K562 (cell line): ENCODE measurements at regions not wholly inside any gene's neighbourhood (a gene's known extent, or its start where the extent isn't known, plus 50 kb on each side); places are given as distances from the start of the nearest gene placed in this dataset.

Source experiments
- ATAC-seq: fragments of 200-7000 bp; cut with Tn5 transposase; 3 replicates; pipeline ENCODE4 v1.9.1; 2020; ENCODE audit warnings: moderate library complexity
- BruUV-seq: library from RNA; stranded (reverse); fragments of 400-500 nt; replicated peaks from 2 replicates; lab custom pipeline; 2021; lab: Mats Ljungman, UMichigan
- CTCF ChIA-PET: fragments of 300-600 bp; formaldehyde crosslinking; extraction: SDS; loops from one replicate; lab custom pipeline; 2021; ENCODE audit warnings: low intra/inter-chr PET ratio; lab: Yijun Ruan, JAX
- POLR2A ChIA-PET: fragments of 300-600, 350-650 bp; sonication (Branson Sonifier 250); formaldehyde crosslinking; extraction: SDS; loops from one replicate; lab custom pipeline; 2021; ENCODE audit warnings: antibody characterized with exemption, inconsistent platforms; lab: Yijun Ruan, JAX
- DNase-seq, 4 experiments: peaks; one replicate each; pipeline versions ENCODE4 v3.0.0 to v3.0.0-alpha.2; 2011 to 2018; ENCODE audit warnings: low spot score in 3 of 4, mixed read lengths in 3 of 4; ENCODE audit errors: extremely low read depth in 1 of 4
- FAIRE-seq: peaks from 2 replicates; lab custom pipeline; 2011; peaks lifted over from hg19 to GRCh38; lab: Jason Lieb, UNC
- H2AFZ ChIP-seq: 2 replicates; pipeline ENCODE4 v1.6.0; 2011; ENCODE audit warnings: low read depth, low read length, control low read depth, inconsistent platforms
- H3K27ac ChIP-seq: fragments of 200-600 bp; 3 replicates; pipeline ENCODE4 v1.8.0; 2011; ENCODE audit warnings: low read depth, mild to moderate bottlenecking, control low read depth, inconsistent platforms, low read length, moderate library complexity, mixed read lengths; ENCODE audit errors: extremely low read depth
- H3K27me3 ChIP-seq, 2 experiments: fragments of 300-600 bp in 1 of 2; 2 replicates in 1 of 2; 3 replicates in 1 of 2; pipeline versions ENCODE4 v1.6.0 to v1.8.0; 2011; ENCODE audit warnings: inconsistent platforms in 2 of 2, low read length in 2 of 2, mild to moderate bottlenecking in 1 of 2, mixed read lengths in 1 of 2, moderate library complexity in 1 of 2; ENCODE audit not compliant: control insufficient read depth in 2 of 2, insufficient read depth in 2 of 2
- H3K36me3 ChIP-seq: fragments of 300-600 bp; 3 replicates; pipeline ENCODE4 v1.8.0; 2011; ENCODE audit warnings: mild to moderate bottlenecking, low read length, inconsistent platforms; ENCODE audit not compliant: control insufficient read depth, insufficient read depth
- H3K4me1 ChIP-seq, 2 experiments: fragments of 200-600 bp in 1 of 2; replicated peaks in 1 of 2; 2 replicates in 1 of 2; 3 replicates in 1 of 2; pipeline versions ENCODE4 v1.5.1 to v1.8.0; 2011; ENCODE audit warnings: inconsistent platforms in 2 of 2, low read length in 2 of 2, mild to moderate bottlenecking in 1 of 2, mixed read lengths in 1 of 2, moderate library complexity in 1 of 2; ENCODE audit not compliant: control insufficient read depth in 2 of 2, insufficient read depth in 2 of 2
- H3K4me2 ChIP-seq: 2 replicates; pipeline ENCODE4 v1.6.1; 2011; ENCODE audit warnings: low read length, control low read depth, inconsistent platforms, mixed read lengths; ENCODE audit not compliant: insufficient read depth
- H3K4me3 ChIP-seq: fragments of 200-600 bp; sonication (generic), shearing (Covaris generic); 2 replicates; pipeline ENCODE4 v1.5.1; 2016; ENCODE audit warnings: control low read depth, inconsistent platforms
- H3K79me2 ChIP-seq: fragments of 200-600 bp; 3 replicates; pipeline ENCODE4 v1.8.0; 2011; ENCODE audit warnings: low read length, inconsistent platforms; ENCODE audit not compliant: control insufficient read depth, insufficient read depth
- H3K9ac ChIP-seq, 2 experiments: 2 replicates each; pipeline versions ENCODE4 v1.6.0 to v1.6.1; 2011; ENCODE audit warnings: low read depth in 2 of 2, low read length in 2 of 2, control low read depth in 1 of 2, inconsistent platforms in 1 of 2, mild to moderate bottlenecking in 1 of 2, mixed read lengths in 1 of 2; ENCODE audit not compliant: insufficient read depth in 1 of 2
- H3K9me1 ChIP-seq: one replicate; pipeline ENCODE4 v1.6.0; 2011; ENCODE audit warnings: inconsistent platforms, mild to moderate bottlenecking, low read length, moderate library complexity; ENCODE audit not compliant: control insufficient read depth, insufficient read depth
- H3K9me3 ChIP-seq: replicated peaks from 2 replicates; pipeline ENCODE4 v1.5.1; 2011; ENCODE audit warnings: low read depth, low read length, inconsistent platforms; ENCODE audit not compliant: control insufficient read depth, insufficient read depth
- H4K20me1 ChIP-seq: replicated peaks from 2 replicates; pipeline ENCODE4 v1.6.1; 2011; ENCODE audit warnings: low read length, inconsistent platforms, mixed read lengths; ENCODE audit not compliant: control insufficient read depth, insufficient read depth
- ADNP ChIP-seq: fragments of 200-800 bp; sonication (Bioruptor generic); IDR thresholded peaks from 2 replicates; pipeline ENCODE4 v1.6.1; 2016; ENCODE audit warnings: missing genetic modification characterization, missing compliant biosample characterization
- BCOR ChIP-seq: fragments of 450-650 bp; IDR thresholded peaks from 2 replicates; pipeline ENCODE4 v1.6.1; 2016
- DIDO1 ChIP-seq: fragments of 450-650 bp; IDR thresholded peaks from 2 replicates; pipeline ENCODE4 v1.6.1; 2016; ENCODE audit warnings: low read depth, missing biosample characterization, missing genetic modification characterization
- GATAD2B ChIP-seq: fragments of 450-650 bp; IDR thresholded peaks from 2 replicates; pipeline ENCODE4 v1.6.1; 2017; ENCODE audit warnings: mild to moderate bottlenecking, borderline replicate concordance
- KDM2B ChIP-seq: fragments of 250-450 bp; sonication (Bioruptor Pico); IDR thresholded peaks from 2 replicates; pipeline ENCODE4 v1.8.0; 2021; ENCODE audit warnings: mild to moderate bottlenecking, moderate library complexity
- MIER1 ChIP-seq: fragments of 450-650 bp; IDR thresholded peaks from 2 replicates; pipeline ENCODE4 v1.6.1; 2016; ENCODE audit warnings: antibody characterized with exemption, mild to moderate bottlenecking, low read depth
- RBM25 ChIP-seq: fragments of 200-400 bp; formaldehyde crosslinking; IDR thresholded peaks from 2 replicates; pipeline ENCODE4 v1.6.1; 2018; ENCODE audit warnings: low read length, low read depth, moderate library complexity; ENCODE audit not compliant: severe bottlenecking
- RNF2 ChIP-seq: sonication (generic); IDR thresholded peaks from 2 replicates; pipeline ENCODE4 v1.6.1; 2016
- SPI1 ChIP-seq: IDR thresholded peaks from 2 replicates; pipeline ENCODE4 v1.6.1; 2011; ENCODE audit warnings: low read depth, low read length, control low read depth, borderline replicate concordance
- ZFP36 ChIP-seq: fragments of 150-350 bp; IDR thresholded peaks from 2 replicates; pipeline ENCODE4 v1.6.1; 2018; ENCODE audit warnings: low read length, low read depth; ENCODE audit not compliant: partially characterized antibody
- WGBS: fragments of 100-300 bp; shearing (Covaris generic); methylation state at CpG from one replicate; pipeline ENCODE4 v1.1.6; 2016; ENCODE audit warnings: low coverage, mixed read lengths; ENCODE audit not compliant: insufficient coverage; ENCODE audit errors: missing lambda C conversion rate; 5-methylcytosine and 5-hydroxymethylcytosine counted together
- in situ Hi-C: fragments of 300-500 bp; cut with MboI; formaldehyde crosslinking; loops from 4 replicates; pipeline ENCODE4 v1.15.0; 2018; ENCODE audit warnings: inconsistent platforms, mixed read lengths
- intact Hi-C: fragments of 100-400 bp; cut with micrococcal nuclease; formaldehyde crosslinking; loops from 2 replicates; pipeline ENCODE4 v1.14.2; 2022

- H3K4me3 ChIP-seq, result no peak overlapping the region
- H3K9me3 ChIP-seq, result 0 out of 2 replicates have a peak, but pooled peaks cover 2% of the 10 kb centered on the region
- ATAC-seq, result no peak
- H3K4me1 ChIP-seq, result no peaks in the 10 kb centered on the region
- no peak overlapping the region for H3K9ac ChIP-seq
- no peak overlapping the region for H3K27ac ChIP-seq
- H2AFZ ChIP-seq, result no peak overlapping the region
- H3K36me3 ChIP-seq, result no peaks in the 10 kb centered on the region
- TF ChIP-seq RBM25 (peak; percentile 72), MIER1 (no peak), ADNP (tag) (peak; percentile 42; the same call in 1 of the 2 replicates), KDM2B (CRISPR knock-in tag) (no peak), DIDO1 (tag) (no peak), BCOR (peak; percentile 50; the same call in 1 of the 2 replicates), ZFP36 (peak; percentile 58), GATAD2B (no peak), RNF2 (no peak), SPI1 (no peak)
- no TSS peak for BruUV-seq
- H3K4me2 ChIP-seq, result no peak overlapping the region
- WGBS, result 4% methylated on average over 7 of the region's 7 CpGs
- peaks cover 2 to 6% of the 10 kb centered on the region in 2 experiments; a peak in 3 of 5 replicates for H3K27me3 ChIP-seq
- H4K20me1 ChIP-seq, result no peaks in the 10 kb centered on the region
- no peaks in the 10 kb centered on the region for H3K9me1 ChIP-seq
- H3K79me2 ChIP-seq, result no peaks in the 10 kb centered on the region
- intact Hi-C loops (no loop called here), in situ Hi-C loops (no loop called here)
- ChIA-PET POLR2A (no interaction called here), CTCF (no interaction called here)
- no peak for DNase-seq
- no peak for FAIRE-seq
Measured at GRCh38 chr12:125288931-125289928, 224.0 kb downstream of the AACS start.
